SK-N-SH treated with all-trans-retinoic acid at 6 μM for 48 hours (cell line): ENCODE measurements at regions not wholly inside any gene's neighbourhood (a gene's known extent, or its start where the extent isn't known, plus 50 kb on each side); places are given as distances from the start of the nearest gene placed in this dataset.

Source experiments
- ARNTL ChIP-seq: fragments of 450-650 bp; formaldehyde crosslinking; IDR thresholded peaks from 2 replicates; pipeline ENCODE4 v1.5.0; 2020; ENCODE audit warnings: low read depth, mild to moderate bottlenecking, moderate library complexity, borderline replicate concordance
- BACH2 ChIP-seq: fragments of 250-450 bp; sonication (Bioruptor Pico); IDR thresholded peaks from 2 replicates; pipeline ENCODE4 v1.9.0; 2021; ENCODE audit warnings: mild to moderate bottlenecking, borderline replicate concordance
- CREB5 ChIP-seq: fragments of 250-450 bp; sonication (Bioruptor Pico); IDR thresholded peaks from 2 replicates; pipeline ENCODE4 v1.5.1; 2020; ENCODE audit warnings: low read depth, mild to moderate bottlenecking, moderate library complexity
- CSRNP3 ChIP-seq: fragments of 250-450 bp; sonication (Bioruptor Pico); IDR thresholded peaks from 2 replicates; pipeline ENCODE4 v1.5.1; 2021; ENCODE audit warnings: mild to moderate bottlenecking, moderate library complexity
- GLIS3 ChIP-seq: fragments of 250-450 bp; sonication (Bioruptor Pico); IDR thresholded peaks from 2 replicates; pipeline ENCODE4 v1.5.0; 2020; ENCODE audit warnings: mild to moderate bottlenecking, moderate library complexity
- PATZ1 ChIP-seq: fragments of 250-450 bp; sonication (Bioruptor Pico); IDR thresholded peaks from 2 replicates; pipeline ENCODE4 v1.8.0; 2020; ENCODE audit warnings: mild to moderate bottlenecking, moderate library complexity, borderline replicate concordance
- RARB ChIP-seq: fragments of 250-450 bp; sonication (Bioruptor Pico); IDR thresholded peaks from 2 replicates; pipeline ENCODE4 v1.8.0; 2021; ENCODE audit warnings: mild to moderate bottlenecking, moderate library complexity
- TSHZ2 ChIP-seq: fragments of 250-450 bp; sonication (Bioruptor Pico); IDR thresholded peaks from 2 replicates; pipeline ENCODE4 v1.5.0; 2020; ENCODE audit warnings: mild to moderate bottlenecking, moderate library complexity
- ZC3H10 ChIP-seq: fragments of 250-450 bp; sonication (Bioruptor Pico); IDR thresholded peaks from 2 replicates; pipeline ENCODE4 v1.5.1; 2021; ENCODE audit warnings: mild to moderate bottlenecking, moderate library complexity
- ZFP30 ChIP-seq: fragments of 450-650 bp; formaldehyde crosslinking; IDR thresholded peaks from 2 replicates; pipeline ENCODE4 v1.5.0; 2022; ENCODE audit warnings: mild to moderate bottlenecking, moderate library complexity
- ZNF565 ChIP-seq: fragments of 450-650 bp; formaldehyde crosslinking; conservative IDR thresholded peaks from 2 replicates; pipeline ENCODE4 v1.5.0; 2020; ENCODE audit warnings: low read depth, mild to moderate bottlenecking, moderate library complexity
- ZNF8 ChIP-seq: fragments of 450-650 bp; formaldehyde crosslinking; IDR thresholded peaks from 2 replicates; pipeline ENCODE4 v1.5.0; 2020; ENCODE audit warnings: mild to moderate bottlenecking, moderate library complexity
- TF ChIP-seq, protein P1 (sequence below): fragments of 250-450 bp; sonication (Bioruptor Pico); IDR thresholded peaks from 2 replicates; pipeline ENCODE4 v1.8.0; 2021; ENCODE audit warnings: low read depth, mild to moderate bottlenecking, moderate library complexity, borderline replicate concordance

GRCh38 chr12:79522989-79523386 lies 167.8 kb downstream of the PAWR start:
- TF ChIP-seq ZC3H10 (CRISPR knock-in tag) (no peak), PATZ1 (no peak), RARB (CRISPR knock-in tag) (no peak), BACH2 (CRISPR knock-in tag) (no peak), GLIS3 (CRISPR knock-in tag) (no peak), CSRNP3 (CRISPR knock-in tag) (no peak), ZNF565 (CRISPR knock-in tag) (no peak), TSHZ2 (no peak), ZFP30 (CRISPR knock-in tag) (no peak), ZNF8 (CRISPR knock-in tag) (no peak), ARNTL (CRISPR knock-in tag) (no peak), CREB5 (no peak)
- TF ChIP-seq, protein P1, sequence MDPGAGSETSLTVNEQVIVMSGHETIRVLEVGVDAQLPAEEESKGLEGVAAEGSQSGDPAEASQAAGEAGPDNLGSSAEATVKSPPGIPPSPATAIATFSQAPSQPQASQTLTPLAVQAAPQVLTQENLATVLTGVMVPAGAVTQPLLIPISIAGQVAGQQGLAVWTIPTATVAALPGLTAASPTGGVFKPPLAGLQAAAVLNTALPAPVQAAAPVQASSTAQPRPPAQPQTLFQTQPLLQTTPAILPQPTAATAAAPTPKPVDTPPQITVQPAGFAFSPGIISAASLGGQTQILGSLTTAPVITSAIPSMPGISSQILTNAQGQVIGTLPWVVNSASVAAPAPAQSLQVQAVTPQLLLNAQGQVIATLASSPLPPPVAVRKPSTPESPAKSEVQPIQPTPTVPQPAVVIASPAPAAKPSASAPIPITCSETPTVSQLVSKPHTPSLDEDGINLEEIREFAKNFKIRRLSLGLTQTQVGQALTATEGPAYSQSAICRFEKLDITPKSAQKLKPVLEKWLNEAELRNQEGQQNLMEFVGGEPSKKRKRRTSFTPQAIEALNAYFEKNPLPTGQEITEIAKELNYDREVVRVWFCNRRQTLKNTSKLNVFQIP (CRISPR knock-in tag) = no peak
